K562 (cell line): ENCODE measurements at regions not wholly inside any gene's neighbourhood (a gene's known extent, or its start where the extent isn't known, plus 50 kb on each side); places are given as distances from the start of the nearest gene placed in this dataset.

Experiments used
- CREB1 ChIP-seq, 2 experiments: sonication (generic) in 1 of 2; formaldehyde crosslinking in 1 of 2; IDR thresholded peaks; 2 replicates each; pipeline versions ENCODE4 v1.6.1 to v1.8.0; 2012 to 2022; ENCODE audit warnings: inconsistent platforms in 1 of 2, mild to moderate bottlenecking in 1 of 2, missing genetic modification reagents in 1 of 2, moderate library complexity in 1 of 2
- FOS ChIP-seq: IDR thresholded peaks from 3 replicates; pipeline ENCODE4 v1.6.1; 2011; ENCODE audit not compliant: insufficient read length; ENCODE audit errors: extremely low read depth
- FOXA3 ChIP-seq, 2 experiments: fragments of 450-650 bp in 1 of 2; sonication (generic) in 1 of 2; formaldehyde crosslinking; IDR thresholded peaks in 1 of 2; conservative IDR thresholded peaks in 1 of 2; 2 replicates each; pipeline versions ENCODE4 v1.4.0 to v1.8.0; 2020 to 2022; ENCODE audit warnings: mild to moderate bottlenecking in 2 of 2, missing genetic modification reagents in 1 of 2
- LCOR ChIP-seq: sonication (generic); formaldehyde crosslinking; IDR thresholded peaks from 2 replicates; pipeline ENCODE4 v1.8.0; 2022; ENCODE audit warnings: mild to moderate bottlenecking, missing genetic modification reagents
- MAFK ChIP-seq: IDR thresholded peaks from 2 replicates; pipeline ENCODE4 v1.6.1; 2011; ENCODE audit warnings: low read length, improper control_type of control experiment
- MEIS2 ChIP-seq: fragments of 450-650 bp; IDR thresholded peaks from 2 replicates; pipeline ENCODE4 v1.6.1; 2014; ENCODE audit warnings: mild to moderate bottlenecking; ENCODE audit not compliant: partially characterized antibody
- POLR2G ChIP-seq: fragments of 200-400 bp; formaldehyde crosslinking; IDR thresholded peaks from 2 replicates; pipeline ENCODE4 v1.6.1; 2017; ENCODE audit warnings: low read depth, mild to moderate bottlenecking, antibody characterized with exemption, low read length, moderate library complexity
- PPARD ChIP-seq: fragments of 250-450 bp; sonication (Bioruptor Pico); IDR thresholded peaks from 2 replicates; pipeline ENCODE4 v1.8.0; 2022; ENCODE audit warnings: inconsistent platforms, mild to moderate bottlenecking, moderate library complexity
- RAD51 ChIP-seq: fragments of 450-650 bp; IDR thresholded peaks from 2 replicates; pipeline ENCODE4 v1.7.1; 2016; ENCODE audit warnings: low read depth, mild to moderate bottlenecking, borderline replicate concordance
- SIX5 ChIP-seq, 2 experiments: IDR thresholded peaks; 2 replicates each; pipeline ENCODE4 v1.6.1; 2011; ENCODE audit warnings: low read length in 2 of 2, borderline replicate concordance in 1 of 2, low read depth in 1 of 2, mild to moderate bottlenecking in 1 of 2, moderate library complexity in 1 of 2; ENCODE audit not compliant: insufficient read depth in 1 of 2
- SMAD2 ChIP-seq: fragments of 150-350 bp; IDR thresholded peaks from 2 replicates; pipeline ENCODE4 v1.6.1; 2014; ENCODE audit warnings: low read depth, mild to moderate bottlenecking, low read length
- SNRNP70 ChIP-seq: fragments of 200-400 bp; formaldehyde crosslinking; optimal IDR thresholded peaks from 2 replicates; pipeline ENCODE3; 2017; ENCODE audit warnings: low read depth, low read length
- TAF9B ChIP-seq: fragments of 450-650 bp; IDR thresholded peaks from 2 replicates; pipeline ENCODE4 v1.6.1; 2018; ENCODE audit warnings: mild to moderate bottlenecking; ENCODE audit not compliant: partially characterized antibody
- TBL1XR1 ChIP-seq, 2 experiments: IDR thresholded peaks; 2 replicates each; pipeline ENCODE4 v1.6.1; 2012; ENCODE audit warnings: improper control_type of control experiment in 2 of 2, low read length in 2 of 2, mild to moderate bottlenecking in 1 of 2
- TGIF2 ChIP-seq: sonication (generic); formaldehyde crosslinking; IDR thresholded peaks from 2 replicates; pipeline ENCODE4 v1.8.1; 2022; ENCODE audit warnings: mild to moderate bottlenecking, missing genetic modification reagents, moderate library complexity
- WHSC1 ChIP-seq: IDR thresholded peaks from one replicate; pipeline ENCODE4 v1.6.1; 2012; ENCODE audit warnings: low read length, control low read depth, inconsistent platforms
- XRCC5 ChIP-seq: fragments of 200-400 bp; formaldehyde crosslinking; IDR thresholded peaks from 2 replicates; pipeline ENCODE4 v1.6.1; 2017; ENCODE audit warnings: low read depth, mild to moderate bottlenecking, low read length
- ZC3H8 ChIP-seq: fragments of 450-650 bp; IDR thresholded peaks from 2 replicates; pipeline ENCODE4 v1.6.1; 2017
- TF ChIP-seq, protein P1 (sequence below): sonication (generic); formaldehyde crosslinking; IDR thresholded peaks from 2 replicates; pipeline ENCODE4 v1.8.0; 2022; ENCODE audit warnings: mild to moderate bottlenecking, missing genetic modification reagents
- TF ChIP-seq, protein P2 (sequence below): sonication (generic); formaldehyde crosslinking; IDR thresholded peaks from 2 replicates; pipeline ENCODE4 v1.8.0; 2022; ENCODE audit warnings: mild to moderate bottlenecking, missing genetic modification reagents, borderline replicate concordance
- TF ChIP-seq, protein P3 (sequence below): sonication (generic); formaldehyde crosslinking; IDR thresholded peaks from 2 replicates; pipeline ENCODE4 v1.4.0; 2020; ENCODE audit warnings: mild to moderate bottlenecking, missing genetic modification reagents

DNA sequence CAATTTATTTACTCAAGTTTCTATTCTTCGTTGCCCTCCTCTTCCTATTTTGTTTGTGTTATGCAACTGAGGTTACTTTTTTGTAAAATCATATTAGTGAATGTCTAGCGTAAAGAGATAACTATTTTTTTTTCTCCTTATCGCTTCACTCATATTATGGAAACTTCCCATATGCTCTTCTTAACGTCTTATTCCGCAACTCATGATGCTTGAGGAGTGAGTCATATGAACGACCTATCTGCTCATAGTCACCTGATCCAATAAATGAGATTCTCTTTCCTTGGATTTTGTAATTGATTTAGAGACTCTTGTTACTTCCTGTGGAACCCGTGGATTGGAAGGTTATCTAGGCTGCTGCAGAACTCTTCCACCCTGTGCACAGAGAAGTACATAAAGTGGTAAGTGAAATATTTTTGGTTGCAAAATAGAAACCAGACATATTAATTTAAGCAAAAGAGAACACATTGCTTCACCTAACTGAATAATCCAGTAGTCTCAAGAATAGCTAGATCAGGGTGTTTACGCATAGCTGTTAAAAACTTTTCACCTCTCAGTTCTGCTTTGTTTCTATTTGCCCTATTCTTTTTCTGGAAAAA lies 719.3 kb upstream of the SGO1 start (continued):
- TF ChIP-seq, protein P1, sequence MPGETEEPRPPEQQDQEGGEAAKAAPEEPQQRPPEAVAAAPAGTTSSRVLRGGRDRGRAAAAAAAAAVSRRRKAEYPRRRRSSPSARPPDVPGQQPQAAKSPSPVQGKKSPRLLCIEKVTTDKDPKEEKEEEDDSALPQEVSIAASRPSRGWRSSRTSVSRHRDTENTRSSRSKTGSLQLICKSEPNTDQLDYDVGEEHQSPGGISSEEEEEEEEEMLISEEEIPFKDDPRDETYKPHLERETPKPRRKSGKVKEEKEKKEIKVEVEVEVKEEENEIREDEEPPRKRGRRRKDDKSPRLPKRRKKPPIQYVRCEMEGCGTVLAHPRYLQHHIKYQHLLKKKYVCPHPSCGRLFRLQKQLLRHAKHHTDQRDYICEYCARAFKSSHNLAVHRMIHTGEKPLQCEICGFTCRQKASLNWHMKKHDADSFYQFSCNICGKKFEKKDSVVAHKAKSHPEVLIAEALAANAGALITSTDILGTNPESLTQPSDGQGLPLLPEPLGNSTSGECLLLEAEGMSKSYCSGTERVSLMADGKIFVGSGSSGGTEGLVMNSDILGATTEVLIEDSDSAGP, result no peak
- TF ChIP-seq, protein P2, sequence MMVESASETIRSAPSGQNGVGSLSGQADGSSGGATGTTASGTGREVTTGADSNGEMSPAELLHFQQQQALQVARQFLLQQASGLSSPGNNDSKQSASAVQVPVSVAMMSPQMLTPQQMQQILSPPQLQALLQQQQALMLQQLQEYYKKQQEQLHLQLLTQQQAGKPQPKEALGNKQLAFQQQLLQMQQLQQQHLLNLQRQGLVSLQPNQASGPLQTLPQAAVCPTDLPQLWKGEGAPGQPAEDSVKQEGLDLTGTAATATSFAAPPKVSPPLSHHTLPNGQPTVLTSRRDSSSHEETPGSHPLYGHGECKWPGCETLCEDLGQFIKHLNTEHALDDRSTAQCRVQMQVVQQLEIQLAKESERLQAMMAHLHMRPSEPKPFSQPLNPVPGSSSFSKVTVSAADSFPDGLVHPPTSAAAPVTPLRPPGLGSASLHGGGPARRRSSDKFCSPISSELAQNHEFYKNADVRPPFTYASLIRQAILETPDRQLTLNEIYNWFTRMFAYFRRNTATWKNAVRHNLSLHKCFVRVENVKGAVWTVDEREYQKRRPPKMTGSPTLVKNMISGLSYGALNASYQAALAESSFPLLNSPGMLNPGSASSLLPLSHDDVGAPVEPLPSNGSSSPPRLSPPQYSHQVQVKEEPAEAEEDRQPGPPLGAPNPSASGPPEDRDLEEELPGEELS (CRISPR knock-in tag), result no peak
- TF ChIP-seq FOXA3 (CRISPR knock-in tag; conservative IDR thresholded peaks at IDR 0.05 in 1 of 2, IDR thresholded peaks at IDR 0.05 in 1 of 2) (no peak), ZC3H8 (no peak), TGIF2 (CRISPR knock-in tag) (no peak), SNRNP70 (no peak), SMAD2 (no peak), LCOR (no peak), POLR2G (no peak), XRCC5 (no peak), SIX5 (IDR thresholded peaks at IDR 0.05; ENCODE audit: borderline replicate concordance in 1 of 2, insufficient read depth in 1 of 2, low read depth in 1 of 2, low read length in 2 of 2) (no peak), TAF9B (peak; percentile 49), PPARD (CRISPR knock-in tag) (no peak), CREB1 (IDR thresholded peaks at IDR 0.05) (no peak), CREB1 (CRISPR knock-in tag; IDR thresholded peaks at IDR 0.05) (no peak), MEIS2 (no peak), WHSC1 (no peak), TBL1XR1 (IDR thresholded peaks at IDR 0.05; ENCODE audit: low read length in 2 of 2) (no peak), FOS (peak; percentile 18), MAFK (no peak), RAD51 (peak; percentile 64)
- TF ChIP-seq, protein P3, sequence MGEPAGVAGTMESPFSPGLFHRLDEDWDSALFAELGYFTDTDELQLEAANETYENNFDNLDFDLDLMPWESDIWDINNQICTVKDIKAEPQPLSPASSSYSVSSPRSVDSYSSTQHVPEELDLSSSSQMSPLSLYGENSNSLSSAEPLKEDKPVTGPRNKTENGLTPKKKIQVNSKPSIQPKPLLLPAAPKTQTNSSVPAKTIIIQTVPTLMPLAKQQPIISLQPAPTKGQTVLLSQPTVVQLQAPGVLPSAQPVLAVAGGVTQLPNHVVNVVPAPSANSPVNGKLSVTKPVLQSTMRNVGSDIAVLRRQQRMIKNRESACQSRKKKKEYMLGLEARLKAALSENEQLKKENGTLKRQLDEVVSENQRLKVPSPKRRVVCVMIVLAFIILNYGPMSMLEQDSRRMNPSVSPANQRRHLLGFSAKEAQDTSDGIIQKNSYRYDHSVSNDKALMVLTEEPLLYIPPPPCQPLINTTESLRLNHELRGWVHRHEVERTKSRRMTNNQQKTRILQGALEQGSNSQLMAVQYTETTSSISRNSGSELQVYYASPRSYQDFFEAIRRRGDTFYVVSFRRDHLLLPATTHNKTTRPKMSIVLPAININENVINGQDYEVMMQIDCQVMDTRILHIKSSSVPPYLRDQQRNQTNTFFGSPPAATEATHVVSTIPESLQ, result no peak
